ENCODE measurements at regions not wholly inside any gene's neighbourhood (a gene's known extent, or its start where the extent isn't known, plus 50 kb on each side); places are given as distances from the start of the nearest gene placed in this dataset.

GRCh38 chr3:7913283-7913682 is 588.3 kb upstream of the LMCD1 start:
- no peak for DNase-seq (ENCODE audit: low read depth in 3 of 3)

- no peak for DNase-seq (ENCODE audit: low read depth in 3 of 3)
These were observed 586.3 kb upstream of the LMCD1 start for GRCh38 chr3:7915356-7915755.

- no peak for DNase-seq (ENCODE audit: low read depth in 3 of 3)
These were observed 584.0 kb upstream of the LMCD1 start for GRCh38 chr3:7917443-7918151.

GRCh38 chr3:7920211-7920610 is 581.4 kb upstream of the LMCD1 start:
- no peak for DNase-seq (ENCODE audit: low read depth in 3 of 3)

- no peak for DNase-seq (ENCODE audit: low read depth in 3 of 3)
These were observed 577.4 kb upstream of the LMCD1 start for GRCh38 chr3:7924228-7924627.

- DNase-seq (ENCODE audit: low read depth in 3 of 3): no peak
These were observed 574.6 kb upstream of the LMCD1 start for GRCh38 chr3:7927015-7927414.

GRCh38 chr3:7927864-7928263 is 573.8 kb upstream of the LMCD1 start:
- DNase-seq (ENCODE audit: low read depth in 3 of 3): no peak

- no peak for DNase-seq (ENCODE audit: low read depth in 3 of 3)
These were observed 572.2 kb upstream of the LMCD1 start for GRCh38 chr3:7929319-7929889.

GRCh38 chr3:7934362-7934761 is 567.3 kb upstream of the LMCD1 start:
- no peak for DNase-seq (ENCODE audit: low read depth in 3 of 3)

GRCh38 chr3:7947930-7948329 is 553.7 kb upstream of the LMCD1 start:
- no peak for DNase-seq (ENCODE audit: low read depth in 3 of 3)

- DNase-seq (ENCODE audit: low read depth in 3 of 3): no peak
These were observed 550.7 kb upstream of the LMCD1 start for GRCh38 chr3:7950890-7951289.

GRCh38 chr3:7953449-7954014 is 548.1 kb upstream of the LMCD1 start:
- DNase-seq (ENCODE audit: low read depth in 3 of 3): no peak

- no peak for DNase-seq (ENCODE audit: low read depth in 3 of 3)
These were observed 544.6 kb upstream of the LMCD1 start for GRCh38 chr3:7957024-7957423.

- no peak for DNase-seq (ENCODE audit: low read depth in 3 of 3)
These were observed 542.5 kb upstream of the LMCD1 start for GRCh38 chr3:7959094-7959493.

- no peak for DNase-seq (ENCODE audit: low read depth in 3 of 3)
These were observed 541.0 kb upstream of the LMCD1 start for GRCh38 chr3:7960601-7961000.

GRCh38 chr3:7962301-7962700 is 539.3 kb upstream of the LMCD1 start:
- DNase-seq (ENCODE audit: low read depth in 3 of 3): no peak

GRCh38 chr3:7964899-7965298 is 536.7 kb upstream of the LMCD1 start:
- no peak for DNase-seq (ENCODE audit: low read depth in 3 of 3)

- no peak for DNase-seq (ENCODE audit: low read depth in 3 of 3)
These were observed 528.6 kb upstream of the LMCD1 start for GRCh38 chr3:7973006-7973405.

GRCh38 chr3:7977245-7978086 is 524.2 kb upstream of the LMCD1 start:
- no peak for DNase-seq (ENCODE audit: low read depth in 3 of 3)

GRCh38 chr3:7978087-7978422 is 523.6 kb upstream of the LMCD1 start:
- no peak for DNase-seq (ENCODE audit: low read depth in 3 of 3)

- DNase-seq (ENCODE audit: low read depth in 3 of 3): no peak
These were observed 519.5 kb upstream of the LMCD1 start for GRCh38 chr3:7982126-7982525.

GRCh38 chr3:7999384-7999783 is 502.2 kb upstream of the LMCD1 start:
- no peak for DNase-seq (ENCODE audit: low read depth in 3 of 3)

GRCh38 chr3:8001307-8001706 is 500.3 kb upstream of the LMCD1 start:
- no peak for DNase-seq (ENCODE audit: low read depth in 3 of 3)
